ENCODE measurements at regions not wholly inside any gene's neighbourhood (a gene's known extent, or its start where the extent isn't known, plus 50 kb on each side); places are given as distances from the start of the nearest gene placed in this dataset.

DNA sequence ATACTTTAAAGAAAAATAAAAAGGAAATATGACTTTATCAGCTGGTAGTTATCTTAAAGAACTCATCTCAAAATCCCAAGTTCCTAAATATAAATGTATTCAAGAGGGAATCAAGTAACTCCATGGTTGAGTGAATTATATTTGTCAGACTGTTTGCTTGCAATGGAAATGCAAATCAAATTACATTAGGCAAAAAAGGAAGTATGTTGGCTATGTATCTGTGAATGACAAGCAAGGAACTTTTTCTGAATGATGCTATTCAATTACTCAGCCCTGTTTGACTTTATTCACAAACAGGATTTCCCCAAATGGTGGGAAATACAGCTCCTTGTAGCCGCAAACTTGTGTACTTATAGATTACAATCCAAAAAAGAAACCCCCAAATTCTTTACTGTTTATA lies 309.1 kb downstream of the ARL6IP6 start:
- TF ChIP-seq, protein P1, sequence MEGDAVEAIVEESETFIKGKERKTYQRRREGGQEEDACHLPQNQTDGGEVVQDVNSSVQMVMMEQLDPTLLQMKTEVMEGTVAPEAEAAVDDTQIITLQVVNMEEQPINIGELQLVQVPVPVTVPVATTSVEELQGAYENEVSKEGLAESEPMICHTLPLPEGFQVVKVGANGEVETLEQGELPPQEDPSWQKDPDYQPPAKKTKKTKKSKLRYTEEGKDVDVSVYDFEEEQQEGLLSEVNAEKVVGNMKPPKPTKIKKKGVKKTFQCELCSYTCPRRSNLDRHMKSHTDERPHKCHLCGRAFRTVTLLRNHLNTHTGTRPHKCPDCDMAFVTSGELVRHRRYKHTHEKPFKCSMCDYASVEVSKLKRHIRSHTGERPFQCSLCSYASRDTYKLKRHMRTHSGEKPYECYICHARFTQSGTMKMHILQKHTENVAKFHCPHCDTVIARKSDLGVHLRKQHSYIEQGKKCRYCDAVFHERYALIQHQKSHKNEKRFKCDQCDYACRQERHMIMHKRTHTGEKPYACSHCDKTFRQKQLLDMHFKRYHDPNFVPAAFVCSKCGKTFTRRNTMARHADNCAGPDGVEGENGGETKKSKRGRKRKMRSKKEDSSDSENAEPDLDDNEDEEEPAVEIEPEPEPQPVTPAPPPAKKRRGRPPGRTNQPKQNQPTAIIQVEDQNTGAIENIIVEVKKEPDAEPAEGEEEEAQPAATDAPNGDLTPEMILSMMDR (IDR thresholded peaks at IDR 0.05; ENCODE audit: insufficient read depth, low read length, poor library complexity, severe bottlenecking), result no peak
- no peak for TF ChIP-seq EZH2phosphoT487 (conservative IDR thresholded peaks at IDR 0.05; ENCODE audit: low read length)

All from SU-DHL-6 (cell line).